Glutamatergic neuron (in vitro differentiated cells): ENCODE measurements at regions not wholly inside any gene's neighbourhood (a gene's known extent, or its start where the extent isn't known, plus 50 kb on each side); places are given as distances from the start of the nearest gene placed in this dataset.

Experiments
- DNase-seq: peaks from one replicate; pipeline ENCODE4 v3.0.0; 2022
- H3K27ac Mint-ChIP-seq: one replicate; pipeline ENCODE4 v1.8.0; 2020; ENCODE audit warnings: mild to moderate bottlenecking, mixed read lengths, inconsistent platforms; ENCODE audit not compliant: unreplicated experiment
- H3K27me3 Mint-ChIP-seq: one replicate; pipeline ENCODE4 v1.8.0; 2020; ENCODE audit warnings: mild to moderate bottlenecking, moderate library complexity, mixed read lengths, inconsistent platforms; ENCODE audit not compliant: unreplicated experiment
- H3K36me3 Mint-ChIP-seq: one replicate; pipeline ENCODE4 v1.8.0; 2020; ENCODE audit warnings: mild to moderate bottlenecking, mixed read lengths, inconsistent platforms; ENCODE audit not compliant: unreplicated experiment
- H3K4me1 Mint-ChIP-seq: one replicate; pipeline ENCODE4 v1.8.0; 2020; ENCODE audit warnings: mild to moderate bottlenecking, low read depth, mixed read lengths, inconsistent platforms; ENCODE audit not compliant: unreplicated experiment
- H3K4me3 Mint-ChIP-seq: one replicate; pipeline ENCODE4 v1.8.0; 2020; ENCODE audit warnings: mild to moderate bottlenecking, mixed read lengths, inconsistent platforms; ENCODE audit not compliant: unreplicated experiment
- H3K9me3 Mint-ChIP-seq: one replicate; pipeline ENCODE4 v1.8.0; 2020; ENCODE audit warnings: mild to moderate bottlenecking, moderate library complexity, mixed read lengths, inconsistent platforms; ENCODE audit not compliant: unreplicated experiment
- CTCF ChIP-seq: fragments of 200-600 bp; sonication (generic); IDR thresholded peaks from one replicate; pipeline ENCODE4 v1.5.0; 2021; ENCODE audit not compliant: partially characterized antibody, unreplicated experiment

GRCh38 chr7:22909917-22910316, 87.3 kb upstream of the TOMM7 start:
- peaks cover 26% of the 10 kb centered on the region for H3K36me3 Mint-ChIP-seq
- no peak for TF ChIP-seq CTCF
- no peaks in the 10 kb centered on the region for H3K27me3 Mint-ChIP-seq
- H3K4me3 Mint-ChIP-seq: no peak overlapping the region
- H3K9me3 Mint-ChIP-seq: peaks cover 6% of the 10 kb centered on the region
- no peaks in the 10 kb centered on the region for H3K4me1 Mint-ChIP-seq
- H3K27ac Mint-ChIP-seq: no peak overlapping the region
- DNase-seq: no peak

GRCh38 chr7:22907805-22908204, 85.2 kb upstream of the TOMM7 start:
- Mint-ChIP-seq H3K27me3 (no peaks in the 10 kb centered on the region), H3K4me3 (no peak overlapping the region), H3K9me3 (no peaks in the 10 kb centered on the region), H3K27ac (no peak overlapping the region), H3K4me1 (no peaks in the 10 kb centered on the region), H3K36me3 (peaks cover 7% of the 10 kb centered on the region)
- no peak for DNase-seq
- no peak for TF ChIP-seq CTCF

- Mint-ChIP-seq H3K4me3 (no peak overlapping the region), H3K27ac (no peak overlapping the region), H3K4me1 (peaks cover 8% of the 10 kb centered on the region), H3K9me3 (no peaks in the 10 kb centered on the region), H3K36me3 (no peaks in the 10 kb centered on the region), H3K27me3 (no peaks in the 10 kb centered on the region)
- DNase-seq: no peak
- no peak for TF ChIP-seq CTCF
Observed at GRCh38 chr7:22900784-22901183, 78.1 kb upstream of the TOMM7 start.

GRCh38 chr7:22900101-22900500, 77.5 kb upstream of the TOMM7 start:
- H3K27me3 Mint-ChIP-seq: no peaks in the 10 kb centered on the region
- H3K4me3 Mint-ChIP-seq: no peak overlapping the region
- peaks cover 8% of the 10 kb centered on the region for H3K4me1 Mint-ChIP-seq
- H3K27ac Mint-ChIP-seq: no peak overlapping the region
- no peak for TF ChIP-seq CTCF
- no peaks in the 10 kb centered on the region for H3K36me3 Mint-ChIP-seq
- no peaks in the 10 kb centered on the region for H3K9me3 Mint-ChIP-seq
- no peak for DNase-seq

GRCh38 chr7:22896917-22897316, 74.3 kb upstream of the TOMM7 start:
- no peak for TF ChIP-seq CTCF
- Mint-ChIP-seq H3K4me1 (peaks cover 8% of the 10 kb centered on the region), H3K9me3 (peaks cover 3% of the 10 kb centered on the region), H3K27ac (no peak overlapping the region), H3K4me3 (no peak overlapping the region), H3K27me3 (peaks cover 4% of the 10 kb centered on the region), H3K36me3 (peaks cover 5% of the 10 kb centered on the region)
- DNase-seq: peak; percentile 49
